HG03558 (cell line): ENCODE measurements at regions not wholly inside any gene's neighbourhood (a gene's known extent, or its start where the extent isn't known, plus 50 kb on each side); places are given as distances from the start of the nearest gene placed in this dataset.
"Not testable (repeated sequence)": the region's sequence is repeated elsewhere in the genome, so short reads cannot be mapped to it uniquely, and the experiment has no call there.

Experiments
- ATAC-seq: cut with Tn5 transposase; IDR thresholded peaks from one replicate; pipeline ENCODE4 v1.9.1; 2021; ENCODE audit warnings: moderate number of reproducible peaks; ENCODE audit not compliant: unreplicated experiment; ENCODE audit errors: extremely low read depth

- ATAC-seq = no peak
Observed at GRCh38 chr1:25012966-25013962, 83.2 kb upstream of the RUNX3 start.

- no peak for ATAC-seq
Observed at GRCh38 chr1:25011943-25012638, 82.0 kb upstream of the RUNX3 start.

- ATAC-seq = no peak
Observed at GRCh38 chr1:25011275-25011674, 81.2 kb upstream of the RUNX3 start.

GRCh38 chr1:25009671-25010262, 79.7 kb upstream of the RUNX3 start:
- ATAC-seq = no peak

- ATAC-seq = no peak
Observed at GRCh38 chr1:25008192-25008485, 78.1 kb upstream of the RUNX3 start.

- not testable (repeated sequence) for ATAC-seq
Observed at GRCh38 chr1:25007390-25008191, 77.5 kb upstream of the RUNX3 start.

- no peak for ATAC-seq
Observed at GRCh38 chr1:25006770-25007169, 76.7 kb upstream of the RUNX3 start.

GRCh38 chr1:25004355-25004754, 74.3 kb upstream of the RUNX3 start:
- no peak for ATAC-seq

- no peak for ATAC-seq
Observed at GRCh38 chr1:25003457-25004190, 73.5 kb upstream of the RUNX3 start.

- no peak for ATAC-seq
Observed at GRCh38 chr1:25003000-25003399, 72.9 kb upstream of the RUNX3 start.

GRCh38 chr1:25001125-25001915, 71.2 kb upstream of the RUNX3 start:
- no peak for ATAC-seq

GRCh38 chr1:24999906-25000305, 69.8 kb upstream of the RUNX3 start:
- ATAC-seq = no peak

GRCh38 chr1:24999426-24999825, 69.3 kb upstream of the RUNX3 start:
- ATAC-seq = no peak

GRCh38 chr1:24998563-24999245, 68.6 kb upstream of the RUNX3 start:
- no peak for ATAC-seq

- no peak for ATAC-seq
Observed at GRCh38 chr1:24996983-24997893, 67.2 kb upstream of the RUNX3 start.

GRCh38 chr1:24996456-24996855, 66.4 kb upstream of the RUNX3 start:
- ATAC-seq = no peak

- no peak for ATAC-seq
Observed at GRCh38 chr1:24995661-24996060, 65.6 kb upstream of the RUNX3 start.
